Activated naive CD4-positive, alpha-beta T cell treated with Interleukin-2 at 50 U/mL for 16 hours (primary cell): ENCODE measurements at regions not wholly inside any gene's neighbourhood (a gene's known extent, or its start where the extent isn't known, plus 50 kb on each side); places are given as distances from the start of the nearest gene placed in this dataset.
"Not testable (repeated sequence)": the region's sequence is repeated elsewhere in the genome, so short reads cannot be mapped to it uniquely, and the experiment has no call there.

Source experiments
- DNase-seq: peaks from one replicate; pipeline ENCODE4 v3.0.0-alpha.2; 2020

- DNase-seq = no peak
These were observed 325.3 kb upstream of the RND3 start for GRCh38 chr2:150812664-150813367.

- DNase-seq = no peak
These were observed 324.6 kb upstream of the RND3 start for GRCh38 chr2:150812066-150812465.

GRCh38 chr2:150811259-150811855, 323.9 kb upstream of the RND3 start:
- DNase-seq = no peak

GRCh38 chr2:150809103-150809502, 321.6 kb upstream of the RND3 start:
- no peak for DNase-seq

- DNase-seq = no peak
These were observed 318.9 kb upstream of the RND3 start for GRCh38 chr2:150806336-150806735.

- no peak for DNase-seq
These were observed 316.4 kb upstream of the RND3 start for GRCh38 chr2:150803689-150804398.

GRCh38 chr2:150802635-150803034, 315.2 kb upstream of the RND3 start:
- DNase-seq = no peak

GRCh38 chr2:150796236-150796635, 308.8 kb upstream of the RND3 start:
- not testable (repeated sequence) for DNase-seq

- DNase-seq = no peak
These were observed 305.4 kb upstream of the RND3 start for GRCh38 chr2:150792780-150793300.

GRCh38 chr2:150791567-150791966, 304.1 kb upstream of the RND3 start:
- DNase-seq = no peak

- no peak for DNase-seq
These were observed 302.0 kb upstream of the RND3 start for GRCh38 chr2:150789376-150789905.

GRCh38 chr2:150788426-150789140, 301.1 kb upstream of the RND3 start:
- DNase-seq = no peak

GRCh38 chr2:150787353-150788093, 300.1 kb upstream of the RND3 start:
- no peak for DNase-seq

GRCh38 chr2:150784389-150784788, 296.9 kb upstream of the RND3 start:
- no peak for DNase-seq

- DNase-seq = no peak
These were observed 296.4 kb upstream of the RND3 start for GRCh38 chr2:150783896-150784295.

GRCh38 chr2:150783015-150783414, 295.5 kb upstream of the RND3 start:
- no peak for DNase-seq

GRCh38 chr2:150782613-150783012, 295.1 kb upstream of the RND3 start:
- no peak for DNase-seq

GRCh38 chr2:150781142-150781541, 293.7 kb upstream of the RND3 start:
- no peak for DNase-seq

- no peak for DNase-seq
These were observed 291.4 kb upstream of the RND3 start for GRCh38 chr2:150778828-150779227.

- no peak for DNase-seq
These were observed 282.0 kb upstream of the RND3 start for GRCh38 chr2:150769421-150769820.

GRCh38 chr2:150767991-150768746, 280.7 kb upstream of the RND3 start:
- DNase-seq = no peak

GRCh38 chr2:150762571-150762970, 275.1 kb upstream of the RND3 start:
- DNase-seq = no peak
